ENCODE measurements at regions not wholly inside any gene's neighbourhood (a gene's known extent, or its start where the extent isn't known, plus 50 kb on each side); places are given as distances from the start of the nearest gene placed in this dataset.

GRCh38 chr1:229896306-229896705, 170.7 kb upstream of the GALNT2 start:
- no peaks in the 10 kb centered on the region for H3K9me3 Mint-ChIP-seq
- H3K27me3 Mint-ChIP-seq (ENCODE audit: insufficient read depth): peaks cover 9% of the 10 kb centered on the region; the same call in 1 of the 2 replicates
- DNase-seq: no peak
- TF ChIP-seq, protein P1, sequence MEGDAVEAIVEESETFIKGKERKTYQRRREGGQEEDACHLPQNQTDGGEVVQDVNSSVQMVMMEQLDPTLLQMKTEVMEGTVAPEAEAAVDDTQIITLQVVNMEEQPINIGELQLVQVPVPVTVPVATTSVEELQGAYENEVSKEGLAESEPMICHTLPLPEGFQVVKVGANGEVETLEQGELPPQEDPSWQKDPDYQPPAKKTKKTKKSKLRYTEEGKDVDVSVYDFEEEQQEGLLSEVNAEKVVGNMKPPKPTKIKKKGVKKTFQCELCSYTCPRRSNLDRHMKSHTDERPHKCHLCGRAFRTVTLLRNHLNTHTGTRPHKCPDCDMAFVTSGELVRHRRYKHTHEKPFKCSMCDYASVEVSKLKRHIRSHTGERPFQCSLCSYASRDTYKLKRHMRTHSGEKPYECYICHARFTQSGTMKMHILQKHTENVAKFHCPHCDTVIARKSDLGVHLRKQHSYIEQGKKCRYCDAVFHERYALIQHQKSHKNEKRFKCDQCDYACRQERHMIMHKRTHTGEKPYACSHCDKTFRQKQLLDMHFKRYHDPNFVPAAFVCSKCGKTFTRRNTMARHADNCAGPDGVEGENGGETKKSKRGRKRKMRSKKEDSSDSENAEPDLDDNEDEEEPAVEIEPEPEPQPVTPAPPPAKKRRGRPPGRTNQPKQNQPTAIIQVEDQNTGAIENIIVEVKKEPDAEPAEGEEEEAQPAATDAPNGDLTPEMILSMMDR (IDR thresholded peaks at IDR 0.05): no peak
- H3K36me3 Mint-ChIP-seq (ENCODE audit: low read depth): no peaks in the 10 kb centered on the region
- H3K4me1 Mint-ChIP-seq (ENCODE audit: low read depth): no peaks in the 10 kb centered on the region
- no peak overlapping the region for H3K4me3 Mint-ChIP-seq
- no peak overlapping the region for H3K27ac Mint-ChIP-seq

DNA sequence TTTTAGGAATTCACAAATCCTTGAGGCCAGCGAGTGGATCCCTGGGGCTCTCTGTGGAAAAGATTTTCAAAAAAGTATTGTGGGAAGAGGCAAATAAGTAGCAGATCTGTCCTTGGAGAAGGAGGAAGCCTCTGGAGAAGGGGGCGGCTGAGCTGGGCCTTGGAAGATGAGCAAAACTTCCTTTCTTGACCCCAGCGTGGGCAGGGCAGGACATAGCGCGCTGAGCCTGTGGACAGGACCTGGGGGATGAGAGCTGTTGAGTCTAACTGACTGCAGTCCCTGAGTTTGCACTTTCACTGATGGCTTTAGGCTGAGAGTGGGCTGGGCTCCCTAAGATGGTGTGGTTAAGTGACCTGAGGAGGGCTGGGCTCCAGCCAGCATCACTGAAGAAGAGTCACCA, 170.2 kb upstream of the GALNT2 start:
- Mint-ChIP-seq H3K36me3 (ENCODE audit: low read depth) (no peaks in the 10 kb centered on the region), H3K4me3 (no peak overlapping the region), H3K27me3 (ENCODE audit: insufficient read depth) (peaks cover 9% of the 10 kb centered on the region; the same call in 1 of the 2 replicates), H3K9me3 (no peaks in the 10 kb centered on the region), H3K4me1 (ENCODE audit: low read depth) (no peaks in the 10 kb centered on the region), H3K27ac (no peak overlapping the region)
- DNase-seq: no peak
- TF ChIP-seq, protein P1 (IDR thresholded peaks at IDR 0.05): no peak

- no peak overlapping the region for H3K27ac Mint-ChIP-seq
- TF ChIP-seq, protein P1 (IDR thresholded peaks at IDR 0.05): no peak
- no peaks in the 10 kb centered on the region for H3K36me3 Mint-ChIP-seq (ENCODE audit: low read depth)
- peaks cover 9% of the 10 kb centered on the region; the same call in 1 of the 2 replicates for H3K27me3 Mint-ChIP-seq (ENCODE audit: insufficient read depth)
- no peaks in the 10 kb centered on the region for H3K9me3 Mint-ChIP-seq
- no peaks in the 10 kb centered on the region for H3K4me1 Mint-ChIP-seq (ENCODE audit: low read depth)
- DNase-seq: no peak
- no peak overlapping the region for H3K4me3 Mint-ChIP-seq
These were observed 169.5 kb upstream of the GALNT2 start for GRCh38 chr1:229897501-229897900.

DNA sequence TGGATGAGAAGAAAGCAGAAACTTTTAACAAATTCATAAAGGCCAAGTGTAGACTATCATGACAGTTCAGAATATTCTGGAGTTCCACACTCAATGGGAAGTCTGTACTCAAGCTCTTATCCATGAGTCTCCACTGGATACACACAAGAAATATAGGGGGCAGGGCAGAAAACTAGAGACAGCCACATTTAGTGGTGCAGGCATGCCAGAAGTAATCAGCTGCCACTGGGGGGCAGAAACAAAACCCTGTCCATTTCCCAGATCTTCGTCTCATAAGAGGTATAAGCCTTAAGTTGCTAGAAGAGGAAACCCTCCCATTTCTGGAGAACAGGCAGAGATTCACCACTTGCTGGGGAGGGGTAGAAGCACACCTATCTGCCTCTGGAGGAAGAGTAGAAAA, 166.8 kb upstream of the GALNT2 start:
- Mint-ChIP-seq H3K9me3 (no peaks in the 10 kb centered on the region), H3K36me3 (ENCODE audit: low read depth) (no peaks in the 10 kb centered on the region), H3K27me3 (ENCODE audit: insufficient read depth) (peaks cover 6% of the 10 kb centered on the region), H3K4me1 (ENCODE audit: low read depth) (no peaks in the 10 kb centered on the region), H3K4me3 (no peak overlapping the region), H3K27ac (no peak overlapping the region)
- TF ChIP-seq, protein P1 (IDR thresholded peaks at IDR 0.05): no peak
- DNase-seq: no peak

- Mint-ChIP-seq H3K27me3 (ENCODE audit: insufficient read depth) (peaks cover 6% of the 10 kb centered on the region), H3K9me3 (no peaks in the 10 kb centered on the region), H3K4me1 (ENCODE audit: low read depth) (no peaks in the 10 kb centered on the region), H3K27ac (no peak overlapping the region), H3K4me3 (no peak overlapping the region), H3K36me3 (ENCODE audit: low read depth) (no peaks in the 10 kb centered on the region)
- no peak for DNase-seq
- TF ChIP-seq, protein P1 (IDR thresholded peaks at IDR 0.05): no peak
These were observed 161.9 kb upstream of the GALNT2 start for GRCh38 chr1:229905031-229905545.

GRCh38 chr1:229905652-229906051, 161.4 kb upstream of the GALNT2 start:
- no peaks in the 10 kb centered on the region for H3K4me1 Mint-ChIP-seq (ENCODE audit: low read depth)
- no peaks in the 10 kb centered on the region for H3K9me3 Mint-ChIP-seq
- no peak for DNase-seq
- no peak overlapping the region for H3K27ac Mint-ChIP-seq
- TF ChIP-seq, protein P1 (IDR thresholded peaks at IDR 0.05): no peak
- no peak overlapping the region for H3K4me3 Mint-ChIP-seq
- peaks cover 6% of the 10 kb centered on the region for H3K27me3 Mint-ChIP-seq (ENCODE audit: insufficient read depth)
- H3K36me3 Mint-ChIP-seq (ENCODE audit: low read depth): no peaks in the 10 kb centered on the region

All from HFFc6 (cell line).